ENCODE measurements at regions not wholly inside any gene's neighbourhood (a gene's known extent, or its start where the extent isn't known, plus 50 kb on each side); places are given as distances from the start of the nearest gene placed in this dataset.

GRCh38 chr2:53569957-53570727 lies 197.5 kb upstream of the CHAC2 start:
- 92% methylated on average over 14 of the region's 14 CpGs for WGBS
- DNase-seq (no peak), ATAC-seq (no peak)
- H3K4me3 ChIP-seq (ENCODE audit: low read length): no peak overlapping the region
- H3K27me3 ChIP-seq (ENCODE audit: control insufficient read depth, insufficient read depth): no peaks in the 10 kb centered on the region
- H3K9me3 ChIP-seq (ENCODE audit: control insufficient read depth, low read length): no peaks in the 10 kb centered on the region
- H3K27ac ChIP-seq (ENCODE audit: low read length): no peak overlapping the region
- peaks cover 2% of the 10 kb centered on the region for H3K4me1 ChIP-seq (ENCODE audit: control insufficient read depth, insufficient read depth, low read length)
- intact Hi-C loops (cut with DNase I): no loop called here

DNA sequence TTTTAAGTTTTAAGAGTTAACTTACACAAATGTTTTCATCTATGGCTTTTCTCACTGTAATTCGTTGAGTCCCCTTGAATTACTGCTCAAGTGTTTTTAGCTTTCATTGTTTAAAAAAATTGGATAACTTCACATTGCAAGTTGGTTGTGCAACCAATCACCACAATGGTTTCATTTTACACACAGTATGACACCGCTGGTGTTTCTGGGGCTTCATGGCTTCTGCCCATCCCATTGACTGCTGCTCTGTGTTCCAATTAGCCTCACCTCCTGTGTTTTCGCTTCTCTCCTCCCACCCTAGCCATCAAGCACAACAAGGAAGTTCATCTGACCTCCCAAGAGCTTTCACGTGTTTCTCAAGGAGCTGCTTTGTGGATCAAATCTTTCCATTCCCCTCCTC lies 199.1 kb upstream of the CHAC2 start:
- Histone ChIP-seq H3K9me3 (ENCODE audit: control insufficient read depth, low read length) (no peaks in the 10 kb centered on the region), H3K27me3 (ENCODE audit: control insufficient read depth, insufficient read depth) (no peaks in the 10 kb centered on the region), H3K4me1 (ENCODE audit: control insufficient read depth, insufficient read depth, low read length) (peaks cover 2% of the 10 kb centered on the region), H3K4me3 (ENCODE audit: low read length) (no peak overlapping the region), H3K27ac (ENCODE audit: low read length) (no peak overlapping the region)
- DNase-seq (no peak), ATAC-seq (no peak)
- 64% methylated on average over 4 of the region's 4 CpGs for WGBS
- intact Hi-C loops (cut with DNase I): no loop called here

DNA sequence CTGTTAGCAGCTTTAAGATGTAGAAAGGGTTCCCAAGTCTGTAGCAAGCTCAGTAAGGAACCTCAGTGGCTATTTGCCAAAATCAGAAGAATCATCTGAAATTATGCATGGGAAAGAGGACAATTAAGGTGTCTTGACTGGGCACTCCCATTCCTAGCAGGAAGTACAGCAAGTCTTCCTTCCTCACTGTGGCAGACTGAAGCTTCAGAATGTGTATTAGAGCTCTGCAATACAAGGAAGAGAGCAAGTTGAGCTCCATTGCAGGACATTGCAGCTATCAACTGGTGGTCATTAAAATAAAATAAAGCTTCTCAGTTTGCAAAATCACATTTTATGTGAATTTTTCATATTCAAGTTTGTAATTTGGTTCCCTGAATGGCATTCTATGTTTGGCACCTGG lies 200.5 kb upstream of the CHAC2 start:
- no peaks in the 10 kb centered on the region for H3K9me3 ChIP-seq (ENCODE audit: control insufficient read depth, low read length)
- H3K27me3 ChIP-seq (ENCODE audit: control insufficient read depth, insufficient read depth): no peaks in the 10 kb centered on the region
- no peak overlapping the region for H3K27ac ChIP-seq (ENCODE audit: low read length)
- intact Hi-C loops (cut with DNase I): no loop called here
- ATAC-seq: no peak
- H3K4me3 ChIP-seq (ENCODE audit: low read length): no peak overlapping the region
- no peak for DNase-seq
- H3K4me1 ChIP-seq (ENCODE audit: control insufficient read depth, insufficient read depth, low read length): peaks cover 2% of the 10 kb centered on the region

DNA sequence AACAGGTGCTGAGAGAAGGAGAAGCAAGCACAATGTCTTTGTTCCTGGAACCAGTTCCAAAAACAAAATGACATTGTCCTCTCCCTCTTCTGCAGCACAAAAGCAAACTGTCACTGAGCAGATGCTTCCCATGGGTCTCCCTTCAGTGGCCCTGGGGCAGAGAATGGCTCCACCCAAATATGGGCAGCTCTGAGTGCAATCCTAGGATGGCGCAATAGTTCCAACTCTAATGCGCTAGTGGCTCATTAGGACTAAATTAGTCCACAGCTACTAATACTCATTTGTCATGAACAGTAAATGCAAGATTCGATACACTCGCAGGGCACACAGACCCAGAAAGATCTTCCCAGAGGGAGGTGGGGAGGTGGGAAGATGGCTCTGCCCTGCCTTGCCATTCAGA lies 205.2 kb upstream of the CHAC2 start:
- no peak overlapping the region for H3K27ac ChIP-seq (ENCODE audit: low read length)
- H3K27me3 ChIP-seq (ENCODE audit: control insufficient read depth, insufficient read depth): no peaks in the 10 kb centered on the region
- DNase-seq: no peak
- H3K9me3 ChIP-seq (ENCODE audit: control insufficient read depth, low read length): no peaks in the 10 kb centered on the region
- no peaks in the 10 kb centered on the region for H3K4me1 ChIP-seq (ENCODE audit: control insufficient read depth, insufficient read depth, low read length)
- H3K4me3 ChIP-seq (ENCODE audit: low read length): no peak overlapping the region
- WGBS: 98% methylated on average over 4 of the region's 4 CpGs
- no peak for ATAC-seq
- intact Hi-C loops (cut with DNase I): no loop called here

- Histone ChIP-seq H3K4me1 (ENCODE audit: control insufficient read depth, insufficient read depth, low read length) (no peaks in the 10 kb centered on the region), H3K27me3 (ENCODE audit: control insufficient read depth, insufficient read depth) (no peaks in the 10 kb centered on the region), H3K27ac (ENCODE audit: low read length) (no peak overlapping the region), H3K9me3 (ENCODE audit: control insufficient read depth, low read length) (no peaks in the 10 kb centered on the region), H3K4me3 (ENCODE audit: low read length) (no peak overlapping the region)
- ATAC-seq: no peak
- WGBS: 88% methylated on average over 4 of the region's 4 CpGs
- intact Hi-C loops (cut with DNase I): no loop called here
- no peak for DNase-seq
Measured at GRCh38 chr2:53561155-53561554, 206.4 kb upstream of the CHAC2 start.

GRCh38 chr2:53559302-53559966 lies 208.2 kb upstream of the CHAC2 start:
- H3K9me3 ChIP-seq (ENCODE audit: control insufficient read depth, low read length): no peaks in the 10 kb centered on the region
- WGBS: 76% methylated on average over 2 of the region's 2 CpGs
- DNase-seq: no peak
- ATAC-seq: no peak
- H3K27me3 ChIP-seq (ENCODE audit: control insufficient read depth, insufficient read depth): no peaks in the 10 kb centered on the region
- H3K27ac ChIP-seq (ENCODE audit: low read length): no peak overlapping the region
- H3K4me3 ChIP-seq (ENCODE audit: low read length): no peak overlapping the region
- intact Hi-C loops (cut with DNase I): no loop called here
- no peaks in the 10 kb centered on the region for H3K4me1 ChIP-seq (ENCODE audit: control insufficient read depth, insufficient read depth, low read length)

DNA sequence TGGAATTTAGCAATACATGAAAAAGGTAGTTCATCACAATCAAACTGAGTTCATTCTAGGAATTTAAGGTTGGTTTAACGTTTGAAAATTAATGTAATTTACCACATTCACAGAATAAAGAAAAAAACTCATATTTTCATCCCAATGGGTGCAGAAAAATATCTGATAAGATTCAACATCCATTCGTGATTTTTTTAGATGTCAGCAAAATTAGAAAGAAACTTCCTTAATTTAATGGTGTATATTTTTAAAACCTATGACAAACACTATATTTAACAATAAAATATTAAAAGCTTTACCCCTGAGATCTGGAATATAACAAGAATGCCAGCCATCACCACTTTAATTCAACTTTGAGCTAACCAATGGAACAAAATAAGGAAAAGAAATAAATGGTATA lies 208.7 kb upstream of the CHAC2 start:
- H3K4me3 ChIP-seq (ENCODE audit: low read length): no peak overlapping the region
- no peaks in the 10 kb centered on the region for H3K4me1 ChIP-seq (ENCODE audit: control insufficient read depth, insufficient read depth, low read length)
- no peaks in the 10 kb centered on the region for H3K27me3 ChIP-seq (ENCODE audit: control insufficient read depth, insufficient read depth)
- 73% methylated on average over 2 of the region's 2 CpGs for WGBS
- ATAC-seq (no peak), DNase-seq (no peak)
- no peaks in the 10 kb centered on the region for H3K9me3 ChIP-seq (ENCODE audit: control insufficient read depth, low read length)
- H3K27ac ChIP-seq (ENCODE audit: low read length): no peak overlapping the region
- intact Hi-C loops (cut with DNase I): no loop called here

GRCh38 chr2:53549497-53549896 lies 218.1 kb upstream of the CHAC2 start:
- Histone ChIP-seq H3K27ac (ENCODE audit: low read length) (peak overlapping the region; percentile 66), H3K4me1 (ENCODE audit: control insufficient read depth, insufficient read depth, low read length) (no peaks in the 10 kb centered on the region), H3K4me3 (ENCODE audit: low read length) (no peak overlapping the region), H3K9me3 (ENCODE audit: control insufficient read depth, low read length) (no peaks in the 10 kb centered on the region), H3K27me3 (ENCODE audit: control insufficient read depth, insufficient read depth) (no peaks in the 10 kb centered on the region)
- peak; percentile 87 to 95 for ATAC-seq
- intact Hi-C loops (cut with DNase I): no loop called here
- DNase-seq: peak; percentile 53 to 82 (median 82)
- 51% methylated on average over 4 of the region's 4 CpGs for WGBS

DNA sequence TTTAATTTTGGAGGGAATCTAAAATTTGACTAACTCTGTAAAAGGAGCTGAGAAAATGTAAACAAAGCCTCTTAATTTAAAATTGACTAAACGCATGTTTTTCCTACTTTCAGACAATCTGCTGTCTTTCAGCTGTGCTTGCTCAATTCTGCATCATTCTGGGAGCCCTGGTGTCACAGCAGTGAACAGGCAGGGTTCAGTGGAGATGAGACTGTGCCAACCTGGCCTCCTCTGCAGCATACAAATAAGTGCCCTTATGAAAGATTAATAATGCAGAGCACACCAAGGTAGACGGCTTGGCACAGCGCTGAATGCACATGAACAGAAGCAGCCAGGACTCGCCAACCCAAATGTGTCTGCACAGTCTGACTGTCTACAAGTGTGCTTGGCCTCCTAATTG lies 222.0 kb upstream of the CHAC2 start:
- WGBS: 83% methylated on average over 4 of the region's 4 CpGs
- Histone ChIP-seq H3K4me3 (ENCODE audit: low read length) (no peak overlapping the region), H3K4me1 (ENCODE audit: control insufficient read depth, insufficient read depth, low read length) (no peaks in the 10 kb centered on the region), H3K27ac (ENCODE audit: low read length) (no peak overlapping the region), H3K27me3 (ENCODE audit: control insufficient read depth, insufficient read depth) (no peaks in the 10 kb centered on the region), H3K9me3 (ENCODE audit: control insufficient read depth, low read length) (no peaks in the 10 kb centered on the region)
- DNase-seq (no peak), ATAC-seq (no peak)
- intact Hi-C loops (cut with DNase I): no loop called here

GRCh38 chr2:53544871-53545558 lies 222.6 kb upstream of the CHAC2 start:
- intact Hi-C loops (cut with DNase I): no loop called here
- Histone ChIP-seq H3K4me1 (ENCODE audit: control insufficient read depth, insufficient read depth, low read length) (no peaks in the 10 kb centered on the region), H3K27ac (ENCODE audit: low read length) (no peak overlapping the region), H3K9me3 (ENCODE audit: control insufficient read depth, low read length) (no peaks in the 10 kb centered on the region), H3K4me3 (ENCODE audit: low read length) (no peak overlapping the region), H3K27me3 (ENCODE audit: control insufficient read depth, insufficient read depth) (no peaks in the 10 kb centered on the region)
- 65% methylated on average over 7 of the region's 7 CpGs for WGBS
- ATAC-seq: no peak
- DNase-seq: no peak

GRCh38 chr2:53543083-53543482 lies 224.5 kb upstream of the CHAC2 start:
- intact Hi-C loops (cut with DNase I): no loop called here
- Histone ChIP-seq H3K9me3 (ENCODE audit: control insufficient read depth, low read length) (no peaks in the 10 kb centered on the region), H3K27me3 (ENCODE audit: control insufficient read depth, insufficient read depth) (no peaks in the 10 kb centered on the region), H3K4me1 (ENCODE audit: control insufficient read depth, insufficient read depth, low read length) (no peaks in the 10 kb centered on the region), H3K27ac (ENCODE audit: low read length) (no peak overlapping the region), H3K4me3 (ENCODE audit: low read length) (no peak overlapping the region)
- WGBS: 93% methylated on average over 1 of the region's 1 CpG
- DNase-seq: no peak
- no peak for ATAC-seq
